Activated T-helper 17 cell treated with anti-CD3 and anti-CD28 coated beads, Interleukin-2, amount 50 U/mL, for 72 hours (primary cell): ENCODE measurements at regions not wholly inside any gene's neighbourhood (a gene's known extent, or its start where the extent isn't known, plus 50 kb on each side); places are given as distances from the start of the nearest gene placed in this dataset.

Source experiments
- ATAC-seq: fragments of 150-1000 bp; cut with Tn5 transposase; replicated peaks from 2 replicates; pipeline ENCODE4 v1.10.0; 2021; ENCODE audit warnings: mild to moderate bottlenecking, moderate library complexity
- H3K27ac Mint-ChIP-seq: one replicate; pipeline ENCODE4 v1.8.0; 2022; ENCODE audit warnings: mixed read lengths
- H3K27me3 Mint-ChIP-seq: one replicate; pipeline ENCODE4 v1.8.0; 2022; ENCODE audit warnings: mixed read lengths
- H3K36me3 Mint-ChIP-seq: one replicate; pipeline ENCODE4 v1.8.0; 2022; ENCODE audit warnings: low read depth, mild to moderate bottlenecking, mixed read lengths
- H3K4me1 Mint-ChIP-seq: one replicate; pipeline ENCODE4 v1.8.0; 2022; ENCODE audit warnings: mixed read lengths
- H3K4me3 Mint-ChIP-seq: one replicate; pipeline ENCODE4 v1.8.0; 2022; ENCODE audit warnings: mild to moderate bottlenecking, mixed read lengths
- H3K9me3 Mint-ChIP-seq: one replicate; pipeline ENCODE4 v1.8.0; 2022; ENCODE audit warnings: mixed read lengths

DNA sequence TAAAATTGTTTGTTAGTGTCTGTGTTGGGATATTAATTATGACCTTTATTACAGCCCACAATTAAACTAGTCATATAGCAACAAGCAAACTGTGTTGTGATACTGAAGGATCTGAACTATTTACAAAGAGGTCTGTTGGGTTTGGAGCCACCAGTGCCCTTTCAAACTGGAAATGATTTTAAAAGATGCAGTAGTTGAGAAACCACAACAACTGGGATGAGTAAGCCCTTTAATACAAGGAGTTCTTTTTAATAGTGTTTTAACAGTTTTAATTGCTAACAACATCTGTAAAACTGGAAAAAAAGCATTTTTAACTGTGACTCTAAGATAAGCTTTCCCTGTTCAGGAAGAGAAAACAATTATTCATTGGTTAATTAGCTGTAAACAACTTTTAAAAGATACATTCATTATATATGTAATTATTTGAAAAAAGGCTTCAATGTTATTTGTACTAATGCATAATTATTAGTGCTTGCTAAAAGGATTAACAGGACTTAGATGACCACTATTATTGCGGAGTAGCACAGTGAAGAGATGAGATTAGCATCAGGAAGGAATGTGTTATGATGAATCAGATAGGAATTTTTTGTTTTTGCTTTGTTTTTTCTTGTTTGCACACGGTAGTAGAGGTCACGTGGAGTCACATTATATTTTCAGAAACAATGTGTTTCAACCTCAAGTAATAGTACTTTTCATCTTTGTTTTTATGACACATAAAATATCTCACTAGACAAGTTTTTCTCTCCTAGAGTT, 392.7 kb upstream of the FANCL start:
- Mint-ChIP-seq H3K36me3 (no peaks in the 10 kb centered on the region), H3K27ac (no peak overlapping the region), H3K9me3 (no peaks in the 10 kb centered on the region), H3K4me1 (no peaks in the 10 kb centered on the region), H3K4me3 (no peak overlapping the region), H3K27me3 (peaks cover 3% of the 10 kb centered on the region)
- ATAC-seq, result no peak

- H3K9me3 Mint-ChIP-seq, result no peaks in the 10 kb centered on the region
- H3K27me3 Mint-ChIP-seq, result peaks cover 3% of the 10 kb centered on the region
- ATAC-seq, result no peak
- no peak overlapping the region for H3K4me3 Mint-ChIP-seq
- H3K27ac Mint-ChIP-seq, result no peak overlapping the region
- no peaks in the 10 kb centered on the region for H3K36me3 Mint-ChIP-seq
- H3K4me1 Mint-ChIP-seq, result no peaks in the 10 kb centered on the region
Observed at GRCh38 chr2:58631986-58632385, 390.9 kb upstream of the FANCL start.

- H3K36me3 Mint-ChIP-seq, result no peaks in the 10 kb centered on the region
- no peak overlapping the region for H3K27ac Mint-ChIP-seq
- H3K9me3 Mint-ChIP-seq, result no peaks in the 10 kb centered on the region
- peaks cover 3% of the 10 kb centered on the region for H3K27me3 Mint-ChIP-seq
- ATAC-seq, result no peak
- no peaks in the 10 kb centered on the region for H3K4me1 Mint-ChIP-seq
- H3K4me3 Mint-ChIP-seq, result no peak overlapping the region
Observed at GRCh38 chr2:58629545-58630119, 388.5 kb upstream of the FANCL start.

DNA sequence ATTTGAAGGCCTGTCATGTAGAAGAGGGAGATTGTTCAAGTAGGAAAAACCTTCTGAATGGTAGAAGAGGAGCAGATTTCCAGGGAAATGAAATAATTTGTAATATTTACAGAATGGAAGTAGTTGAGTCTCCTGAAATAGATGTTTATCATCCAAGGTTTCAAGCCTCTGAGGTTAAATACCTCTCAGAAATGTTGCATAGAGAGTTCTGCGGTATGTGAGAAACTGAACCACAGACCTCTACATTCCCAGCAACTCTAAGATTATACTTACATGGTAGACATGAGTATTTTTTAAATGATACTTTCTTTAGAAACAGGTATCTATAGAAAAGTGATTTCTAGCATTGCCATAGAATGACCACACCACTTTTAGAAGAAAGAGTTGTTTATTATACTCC, 379.8 kb upstream of the FANCL start:
- no peaks in the 10 kb centered on the region for H3K36me3 Mint-ChIP-seq
- no peaks in the 10 kb centered on the region for H3K9me3 Mint-ChIP-seq
- no peak overlapping the region for H3K27ac Mint-ChIP-seq
- H3K4me3 Mint-ChIP-seq, result no peak overlapping the region
- no peaks in the 10 kb centered on the region for H3K27me3 Mint-ChIP-seq
- ATAC-seq, result no peak
- no peaks in the 10 kb centered on the region for H3K4me1 Mint-ChIP-seq

DNA sequence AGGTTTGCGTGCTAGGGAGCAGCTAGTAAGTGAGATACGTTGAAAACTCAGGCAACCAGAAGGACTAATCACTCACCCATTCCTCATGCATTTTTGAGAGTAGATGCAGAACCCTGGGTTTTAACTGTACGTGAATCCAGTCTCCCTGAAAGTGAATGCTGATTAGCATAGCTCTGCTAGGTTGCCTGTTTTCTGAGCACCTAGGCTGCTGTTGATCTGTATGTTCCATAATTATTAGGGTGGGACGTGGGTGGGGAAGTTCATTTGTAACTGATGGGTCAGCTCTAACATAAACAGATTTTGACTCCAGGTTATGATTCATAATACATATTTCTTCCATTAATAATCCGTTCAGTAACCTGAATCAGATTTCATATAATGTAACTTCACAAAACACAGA, 379.0 kb upstream of the FANCL start:
- Mint-ChIP-seq H3K27me3 (no peaks in the 10 kb centered on the region), H3K4me1 (no peaks in the 10 kb centered on the region), H3K27ac (no peak overlapping the region), H3K36me3 (no peaks in the 10 kb centered on the region), H3K9me3 (no peaks in the 10 kb centered on the region), H3K4me3 (no peak overlapping the region)
- ATAC-seq, result no peak

- Mint-ChIP-seq H3K36me3 (no peaks in the 10 kb centered on the region), H3K9me3 (no peaks in the 10 kb centered on the region), H3K4me3 (no peak overlapping the region), H3K27me3 (no peaks in the 10 kb centered on the region), H3K4me1 (no peaks in the 10 kb centered on the region), H3K27ac (no peak overlapping the region)
- ATAC-seq, result no peak
Observed at GRCh38 chr2:58616961-58617360, 375.8 kb upstream of the FANCL start.

DNA sequence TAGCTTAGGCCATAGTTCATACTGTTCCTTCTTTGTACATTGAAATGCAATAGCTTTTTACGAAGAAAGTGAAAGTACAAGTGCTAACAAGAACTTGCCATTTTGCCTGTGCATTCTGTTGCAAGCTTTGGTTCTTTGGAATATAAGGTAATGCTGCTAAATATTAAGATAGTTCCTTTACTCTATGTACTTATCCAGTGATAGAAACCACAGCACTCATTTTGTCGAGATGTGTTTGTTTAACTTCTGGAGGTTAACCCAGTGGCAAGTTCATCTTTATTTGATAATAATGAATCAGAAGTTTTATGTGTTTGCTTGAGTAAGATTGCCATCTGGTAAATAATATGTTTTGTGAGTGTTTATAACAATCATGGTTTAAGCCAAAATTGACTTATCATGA, 373.1 kb upstream of the FANCL start:
- ATAC-seq, result no peak
- Mint-ChIP-seq H3K9me3 (no peaks in the 10 kb centered on the region), H3K4me1 (no peaks in the 10 kb centered on the region), H3K27me3 (no peaks in the 10 kb centered on the region), H3K4me3 (no peak overlapping the region), H3K27ac (no peak overlapping the region), H3K36me3 (no peaks in the 10 kb centered on the region)

GRCh38 chr2:58612973-58613372, 371.8 kb upstream of the FANCL start:
- ATAC-seq, result no peak
- Mint-ChIP-seq H3K9me3 (no peaks in the 10 kb centered on the region), H3K27me3 (no peaks in the 10 kb centered on the region), H3K36me3 (no peaks in the 10 kb centered on the region), H3K4me1 (no peaks in the 10 kb centered on the region), H3K4me3 (no peak overlapping the region), H3K27ac (no peak overlapping the region)

- Mint-ChIP-seq H3K36me3 (no peaks in the 10 kb centered on the region), H3K9me3 (no peaks in the 10 kb centered on the region), H3K27ac (no peak overlapping the region), H3K4me3 (no peak overlapping the region), H3K27me3 (no peaks in the 10 kb centered on the region), H3K4me1 (no peaks in the 10 kb centered on the region)
- ATAC-seq, result no peak
Observed at GRCh38 chr2:58609326-58609725, 368.2 kb upstream of the FANCL start.

DNA sequence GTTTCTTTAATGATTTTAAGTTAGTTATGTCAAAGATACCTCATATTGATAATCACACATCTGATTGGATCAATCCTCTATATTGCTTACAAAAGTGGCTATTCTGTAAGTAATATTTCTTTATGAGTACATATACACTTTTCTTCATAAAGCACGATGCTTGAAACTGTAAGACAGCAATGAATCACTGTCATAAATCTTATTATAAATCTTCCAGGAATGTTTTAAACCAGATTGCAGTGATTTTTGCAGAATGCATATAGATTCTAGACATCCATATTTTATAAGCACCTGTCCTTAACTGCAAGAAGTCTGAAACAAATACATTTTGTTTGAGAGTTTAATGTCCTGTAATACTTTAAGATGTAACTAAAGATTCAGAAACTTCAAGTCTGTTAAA, 367.0 kb upstream of the FANCL start:
- H3K27ac Mint-ChIP-seq, result no peak overlapping the region
- H3K4me3 Mint-ChIP-seq, result no peak overlapping the region
- ATAC-seq, result no peak
- H3K9me3 Mint-ChIP-seq, result no peaks in the 10 kb centered on the region
- H3K36me3 Mint-ChIP-seq, result no peaks in the 10 kb centered on the region
- no peaks in the 10 kb centered on the region for H3K27me3 Mint-ChIP-seq
- H3K4me1 Mint-ChIP-seq, result no peaks in the 10 kb centered on the region

- no peaks in the 10 kb centered on the region for H3K9me3 Mint-ChIP-seq
Observed at GRCh38 chr2:58607448-58607847, 366.3 kb upstream of the FANCL start.

DNA sequence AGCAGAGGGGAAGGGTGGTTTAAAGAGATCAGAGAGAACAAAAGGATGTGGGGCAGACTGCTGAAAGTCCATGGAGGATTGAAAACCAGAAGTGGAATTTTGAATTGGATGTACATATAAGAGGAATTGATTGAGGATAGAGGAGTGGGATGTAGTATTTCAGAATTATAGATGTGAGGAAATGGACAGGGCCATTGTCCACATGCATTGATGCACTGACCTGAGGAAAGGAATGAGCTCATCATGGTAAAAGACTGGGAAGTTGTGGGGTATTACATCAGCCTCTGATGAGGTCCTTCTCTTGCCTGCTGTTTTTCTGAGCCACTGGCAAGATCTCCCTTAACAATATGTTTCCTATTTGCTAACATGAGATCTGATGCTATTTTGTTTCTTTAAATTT, 365.7 kb upstream of the FANCL start:
- Mint-ChIP-seq H3K36me3 (no peaks in the 10 kb centered on the region), H3K4me3 (no peak overlapping the region), H3K9me3 (no peaks in the 10 kb centered on the region), H3K27ac (no peak overlapping the region), H3K4me1 (no peaks in the 10 kb centered on the region), H3K27me3 (no peaks in the 10 kb centered on the region)
- no peak for ATAC-seq

More at GRCh38 chr2:58607448-58607847, 366.3 kb upstream of the FANCL start:
- ATAC-seq, result no peak
- Mint-ChIP-seq H3K27me3 (no peaks in the 10 kb centered on the region), H3K36me3 (no peaks in the 10 kb centered on the region), H3K4me1 (no peaks in the 10 kb centered on the region), H3K4me3 (no peak overlapping the region), H3K27ac (no peak overlapping the region)

- no peak for ATAC-seq
- H3K4me3 Mint-ChIP-seq, result no peak overlapping the region
- H3K4me1 Mint-ChIP-seq, result no peaks in the 10 kb centered on the region
- H3K27me3 Mint-ChIP-seq, result no peaks in the 10 kb centered on the region
- H3K36me3 Mint-ChIP-seq, result no peaks in the 10 kb centered on the region
- no peaks in the 10 kb centered on the region for H3K9me3 Mint-ChIP-seq
- H3K27ac Mint-ChIP-seq, result no peak overlapping the region
Observed at GRCh38 chr2:58604096-58604495, 363.0 kb upstream of the FANCL start.

GRCh38 chr2:58601017-58601416, 359.9 kb upstream of the FANCL start:
- Mint-ChIP-seq H3K27me3 (no peaks in the 10 kb centered on the region), H3K27ac (no peak overlapping the region), H3K36me3 (no peaks in the 10 kb centered on the region), H3K4me1 (no peaks in the 10 kb centered on the region), H3K9me3 (no peaks in the 10 kb centered on the region), H3K4me3 (no peak overlapping the region)
- no peak for ATAC-seq

DNA sequence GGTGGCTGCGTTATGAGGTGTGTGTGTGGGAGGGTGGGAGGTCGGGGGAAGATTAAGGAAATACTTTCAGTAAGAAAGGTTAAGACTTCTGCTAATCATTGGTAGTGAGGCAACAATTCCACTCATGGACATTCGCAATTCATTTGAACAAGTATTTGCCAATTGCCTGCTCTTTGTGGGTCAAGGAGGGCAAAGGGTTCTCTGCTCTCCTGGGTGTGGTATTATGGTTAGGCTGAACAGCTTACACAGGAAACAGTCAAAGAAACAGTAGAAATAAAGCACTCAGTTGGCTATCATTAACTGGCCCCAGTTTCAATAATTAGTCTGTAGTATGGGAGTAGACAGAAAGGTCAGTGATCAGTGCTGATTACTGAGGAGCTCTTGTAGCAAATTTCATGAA, 357.0 kb upstream of the FANCL start:
- Mint-ChIP-seq H3K36me3 (no peaks in the 10 kb centered on the region), H3K27me3 (no peaks in the 10 kb centered on the region), H3K27ac (no peak overlapping the region), H3K4me3 (no peak overlapping the region), H3K9me3 (no peaks in the 10 kb centered on the region), H3K4me1 (no peaks in the 10 kb centered on the region)
- ATAC-seq, result no peak
